ENCODE measurements at regions not wholly inside any gene's neighbourhood (a gene's known extent, or its start where the extent isn't known, plus 50 kb on each side); places are given as distances from the start of the nearest gene placed in this dataset.

GRCh38 chr4:1554876-1555265, 129.2 kb downstream of the FAM53A start (continued):
- TF ChIP-seq, protein P1, sequence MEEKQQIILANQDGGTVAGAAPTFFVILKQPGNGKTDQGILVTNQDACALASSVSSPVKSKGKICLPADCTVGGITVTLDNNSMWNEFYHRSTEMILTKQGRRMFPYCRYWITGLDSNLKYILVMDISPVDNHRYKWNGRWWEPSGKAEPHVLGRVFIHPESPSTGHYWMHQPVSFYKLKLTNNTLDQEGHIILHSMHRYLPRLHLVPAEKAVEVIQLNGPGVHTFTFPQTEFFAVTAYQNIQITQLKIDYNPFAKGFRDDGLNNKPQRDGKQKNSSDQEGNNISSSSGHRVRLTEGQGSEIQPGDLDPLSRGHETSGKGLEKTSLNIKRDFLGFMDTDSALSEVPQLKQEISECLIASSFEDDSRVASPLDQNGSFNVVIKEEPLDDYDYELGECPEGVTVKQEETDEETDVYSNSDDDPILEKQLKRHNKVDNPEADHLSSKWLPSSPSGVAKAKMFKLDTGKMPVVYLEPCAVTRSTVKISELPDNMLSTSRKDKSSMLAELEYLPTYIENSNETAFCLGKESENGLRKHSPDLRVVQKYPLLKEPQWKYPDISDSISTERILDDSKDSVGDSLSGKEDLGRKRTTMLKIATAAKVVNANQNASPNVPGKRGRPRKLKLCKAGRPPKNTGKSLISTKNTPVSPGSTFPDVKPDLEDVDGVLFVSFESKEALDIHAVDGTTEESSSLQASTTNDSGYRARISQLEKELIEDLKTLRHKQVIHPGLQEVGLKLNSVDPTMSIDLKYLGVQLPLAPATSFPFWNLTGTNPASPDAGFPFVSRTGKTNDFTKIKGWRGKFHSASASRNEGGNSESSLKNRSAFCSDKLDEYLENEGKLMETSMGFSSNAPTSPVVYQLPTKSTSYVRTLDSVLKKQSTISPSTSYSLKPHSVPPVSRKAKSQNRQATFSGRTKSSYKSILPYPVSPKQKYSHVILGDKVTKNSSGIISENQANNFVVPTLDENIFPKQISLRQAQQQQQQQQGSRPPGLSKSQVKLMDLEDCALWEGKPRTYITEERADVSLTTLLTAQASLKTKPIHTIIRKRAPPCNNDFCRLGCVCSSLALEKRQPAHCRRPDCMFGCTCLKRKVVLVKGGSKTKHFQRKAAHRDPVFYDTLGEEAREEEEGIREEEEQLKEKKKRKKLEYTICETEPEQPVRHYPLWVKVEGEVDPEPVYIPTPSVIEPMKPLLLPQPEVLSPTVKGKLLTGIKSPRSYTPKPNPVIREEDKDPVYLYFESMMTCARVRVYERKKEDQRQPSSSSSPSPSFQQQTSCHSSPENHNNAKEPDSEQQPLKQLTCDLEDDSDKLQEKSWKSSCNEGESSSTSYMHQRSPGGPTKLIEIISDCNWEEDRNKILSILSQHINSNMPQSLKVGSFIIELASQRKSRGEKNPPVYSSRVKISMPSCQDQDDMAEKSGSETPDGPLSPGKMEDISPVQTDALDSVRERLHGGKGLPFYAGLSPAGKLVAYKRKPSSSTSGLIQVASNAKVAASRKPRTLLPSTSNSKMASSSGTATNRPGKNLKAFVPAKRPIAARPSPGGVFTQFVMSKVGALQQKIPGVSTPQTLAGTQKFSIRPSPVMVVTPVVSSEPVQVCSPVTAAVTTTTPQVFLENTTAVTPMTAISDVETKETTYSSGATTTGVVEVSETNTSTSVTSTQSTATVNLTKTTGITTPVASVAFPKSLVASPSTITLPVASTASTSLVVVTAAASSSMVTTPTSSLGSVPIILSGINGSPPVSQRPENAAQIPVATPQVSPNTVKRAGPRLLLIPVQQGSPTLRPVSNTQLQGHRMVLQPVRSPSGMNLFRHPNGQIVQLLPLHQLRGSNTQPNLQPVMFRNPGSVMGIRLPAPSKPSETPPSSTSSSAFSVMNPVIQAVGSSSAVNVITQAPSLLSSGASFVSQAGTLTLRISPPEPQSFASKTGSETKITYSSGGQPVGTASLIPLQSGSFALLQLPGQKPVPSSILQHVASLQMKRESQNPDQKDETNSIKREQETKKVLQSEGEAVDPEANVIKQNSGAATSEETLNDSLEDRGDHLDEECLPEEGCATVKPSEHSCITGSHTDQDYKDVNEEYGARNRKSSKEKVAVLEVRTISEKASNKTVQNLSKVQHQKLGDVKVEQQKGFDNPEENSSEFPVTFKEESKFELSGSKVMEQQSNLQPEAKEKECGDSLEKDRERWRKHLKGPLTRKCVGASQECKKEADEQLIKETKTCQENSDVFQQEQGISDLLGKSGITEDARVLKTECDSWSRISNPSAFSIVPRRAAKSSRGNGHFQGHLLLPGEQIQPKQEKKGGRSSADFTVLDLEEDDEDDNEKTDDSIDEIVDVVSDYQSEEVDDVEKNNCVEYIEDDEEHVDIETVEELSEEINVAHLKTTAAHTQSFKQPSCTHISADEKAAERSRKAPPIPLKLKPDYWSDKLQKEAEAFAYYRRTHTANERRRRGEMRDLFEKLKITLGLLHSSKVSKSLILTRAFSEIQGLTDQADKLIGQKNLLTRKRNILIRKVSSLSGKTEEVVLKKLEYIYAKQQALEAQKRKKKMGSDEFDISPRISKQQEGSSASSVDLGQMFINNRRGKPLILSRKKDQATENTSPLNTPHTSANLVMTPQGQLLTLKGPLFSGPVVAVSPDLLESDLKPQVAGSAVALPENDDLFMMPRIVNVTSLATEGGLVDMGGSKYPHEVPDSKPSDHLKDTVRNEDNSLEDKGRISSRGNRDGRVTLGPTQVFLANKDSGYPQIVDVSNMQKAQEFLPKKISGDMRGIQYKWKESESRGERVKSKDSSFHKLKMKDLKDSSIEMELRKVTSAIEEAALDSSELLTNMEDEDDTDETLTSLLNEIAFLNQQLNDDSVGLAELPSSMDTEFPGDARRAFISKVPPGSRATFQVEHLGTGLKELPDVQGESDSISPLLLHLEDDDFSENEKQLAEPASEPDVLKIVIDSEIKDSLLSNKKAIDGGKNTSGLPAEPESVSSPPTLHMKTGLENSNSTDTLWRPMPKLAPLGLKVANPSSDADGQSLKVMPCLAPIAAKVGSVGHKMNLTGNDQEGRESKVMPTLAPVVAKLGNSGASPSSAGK (IDR thresholded peaks at IDR 0.05) = no peak
- TF ChIP-seq PBX2 (CRISPR knock-in tag; IDR thresholded peaks at IDR 0.05; ENCODE audit: low read depth) = no peak
- TF ChIP-seq PBX2 (tag; conservative IDR thresholded peaks at IDR 0.05; ENCODE audit: low read depth) = no peak
- TF ChIP-seq, protein P2, sequence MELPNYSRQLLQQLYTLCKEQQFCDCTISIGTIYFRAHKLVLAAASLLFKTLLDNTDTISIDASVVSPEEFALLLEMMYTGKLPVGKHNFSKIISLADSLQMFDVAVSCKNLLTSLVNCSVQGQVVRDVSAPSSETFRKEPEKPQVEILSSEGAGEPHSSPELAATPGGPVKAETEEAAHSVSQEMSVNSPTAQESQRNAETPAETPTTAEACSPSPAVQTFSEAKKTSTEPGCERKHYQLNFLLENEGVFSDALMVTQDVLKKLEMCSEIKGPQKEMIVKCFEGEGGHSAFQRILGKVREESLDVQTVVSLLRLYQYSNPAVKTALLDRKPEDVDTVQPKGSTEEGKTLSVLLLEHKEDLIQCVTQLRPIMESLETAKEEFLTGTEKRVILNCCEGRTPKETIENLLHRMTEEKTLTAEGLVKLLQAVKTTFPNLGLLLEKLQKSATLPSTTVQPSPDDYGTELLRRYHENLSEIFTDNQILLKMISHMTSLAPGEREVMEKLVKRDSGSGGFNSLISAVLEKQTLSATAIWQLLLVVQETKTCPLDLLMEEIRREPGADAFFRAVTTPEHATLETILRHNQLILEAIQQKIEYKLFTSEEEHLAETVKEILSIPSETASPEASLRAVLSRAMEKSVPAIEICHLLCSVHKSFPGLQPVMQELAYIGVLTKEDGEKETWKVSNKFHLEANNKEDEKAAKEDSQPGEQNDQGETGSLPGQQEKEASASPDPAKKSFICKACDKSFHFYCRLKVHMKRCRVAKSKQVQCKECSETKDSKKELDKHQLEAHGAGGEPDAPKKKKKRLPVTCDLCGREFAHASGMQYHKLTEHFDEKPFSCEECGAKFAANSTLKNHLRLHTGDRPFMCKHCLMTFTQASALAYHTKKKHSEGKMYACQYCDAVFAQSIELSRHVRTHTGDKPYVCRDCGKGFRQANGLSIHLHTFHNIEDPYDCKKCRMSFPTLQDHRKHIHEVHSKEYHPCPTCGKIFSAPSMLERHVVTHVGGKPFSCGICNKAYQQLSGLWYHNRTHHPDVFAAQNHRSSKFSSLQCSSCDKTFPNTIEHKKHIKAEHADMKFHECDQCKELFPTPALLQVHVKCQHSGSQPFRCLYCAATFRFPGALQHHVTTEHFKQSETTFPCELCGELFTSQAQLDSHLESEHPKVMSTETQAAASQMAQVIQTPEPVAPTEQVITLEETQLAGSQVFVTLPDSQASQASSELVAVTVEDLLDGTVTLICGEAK (IDR thresholded peaks at IDR 0.05) = no peak
- TF ChIP-seq, protein P2 (CRISPR knock-in tag; IDR thresholded peaks at IDR 0.05) = no peak

All from K562 (cell line).